HG03280 (cell line): ENCODE measurements at regions not wholly inside any gene's neighbourhood (a gene's known extent, or its start where the extent isn't known, plus 50 kb on each side); places are given as distances from the start of the nearest gene placed in this dataset.
"Not testable (repeated sequence)": the region's sequence is repeated elsewhere in the genome, so short reads cannot be mapped to it uniquely, and the experiment has no call there.

Source experiments
- ATAC-seq: cut with Tn5 transposase; IDR thresholded peaks from one replicate; pipeline ENCODE4 v1.9.1; 2021; ENCODE audit warnings: mild to moderate bottlenecking, moderate library complexity; ENCODE audit not compliant: unreplicated experiment

- ATAC-seq = no peak
These were observed 93.1 kb upstream of the BCAR3 start for GRCh38 chr1:93774707-93775106.

- no peak for ATAC-seq
These were observed 91.6 kb upstream of the BCAR3 start for GRCh38 chr1:93773049-93773838.

DNA sequence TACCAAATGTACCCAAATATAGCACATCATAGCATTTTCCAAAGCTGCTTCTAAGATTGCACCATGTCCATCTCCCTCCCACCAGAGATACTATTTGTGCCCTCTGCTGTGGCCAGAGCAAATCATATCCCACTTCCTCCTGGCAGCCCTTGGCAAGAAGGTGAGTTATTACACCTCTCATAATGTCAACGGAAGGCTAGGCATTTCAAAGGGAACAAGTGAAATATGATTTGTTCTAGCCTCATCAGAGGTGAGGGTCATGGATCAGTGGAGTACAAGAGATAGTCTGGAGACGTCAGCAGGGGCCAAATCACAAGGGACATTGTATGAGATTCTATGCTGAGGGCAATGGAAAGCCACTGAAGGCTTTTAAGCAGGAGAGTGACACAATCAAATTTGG, 90.2 kb upstream of the BCAR3 start:
- no peak for ATAC-seq

- ATAC-seq = no peak
These were observed 89.0 kb upstream of the BCAR3 start for GRCh38 chr1:93770640-93771039.

DNA sequence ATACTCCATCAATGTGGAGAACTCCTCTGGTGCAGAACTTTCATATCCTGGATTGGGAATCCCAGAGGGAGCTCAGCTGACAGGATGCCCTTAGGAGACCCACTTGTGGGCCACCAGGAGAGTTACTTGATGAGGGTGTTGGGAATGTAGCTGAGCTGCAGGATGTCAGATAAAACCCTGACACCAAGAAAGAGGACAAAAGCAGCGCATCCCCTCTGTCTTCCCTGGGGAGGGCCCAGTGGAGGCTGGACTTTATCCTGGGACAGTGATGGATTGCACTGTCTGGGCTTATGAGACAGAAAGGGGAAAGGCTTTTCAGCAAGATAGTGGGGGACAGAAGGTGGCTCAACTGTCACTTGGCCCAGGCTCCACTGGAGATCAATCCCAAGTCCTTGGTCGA, 88.1 kb upstream of the BCAR3 start:
- no peak for ATAC-seq

DNA sequence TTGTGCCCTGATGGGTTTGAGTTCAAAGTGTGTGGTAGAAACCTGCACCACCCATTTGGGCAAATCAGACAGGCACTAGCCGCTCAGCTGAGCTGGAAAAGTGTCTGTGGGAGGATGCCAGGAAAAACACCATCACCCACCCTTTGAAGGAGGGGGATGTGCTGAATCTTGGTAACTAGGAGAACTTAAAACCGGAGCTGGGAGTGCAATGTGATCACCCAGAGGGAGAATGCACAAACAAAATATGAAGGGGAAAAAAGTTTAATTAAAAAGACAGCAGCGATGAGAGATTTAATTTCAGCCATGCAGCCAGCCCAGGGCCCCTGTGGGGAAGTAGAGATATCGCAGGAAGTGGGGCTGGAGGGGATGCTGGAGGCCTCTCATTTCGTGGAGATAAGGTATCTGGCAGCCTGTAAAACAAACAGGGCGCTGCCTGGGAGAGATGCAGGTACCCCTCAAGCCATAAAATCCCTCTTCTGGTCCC, 86.8 kb upstream of the BCAR3 start:
- no peak for ATAC-seq

DNA sequence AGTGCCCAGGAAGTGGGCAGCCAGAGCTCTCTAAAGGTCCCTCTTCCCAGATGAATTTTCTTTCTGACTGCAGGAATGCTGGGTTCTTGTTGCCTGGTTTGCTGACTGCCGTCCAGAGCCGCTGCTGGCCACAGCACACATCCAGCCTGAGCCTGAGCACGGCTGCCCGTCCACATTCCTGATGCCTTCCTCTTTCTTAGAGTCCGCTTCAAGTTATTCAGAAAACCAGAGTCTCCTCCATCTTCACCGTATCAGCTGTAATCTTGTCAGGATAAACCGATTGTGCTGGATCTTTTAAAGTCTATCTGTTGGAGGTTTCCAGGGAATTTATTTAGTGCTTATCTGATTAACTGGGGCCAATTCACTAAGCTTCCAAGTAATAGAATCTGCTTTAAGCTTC, 84.8 kb upstream of the BCAR3 start:
- ATAC-seq = no peak

- no peak for ATAC-seq
These were observed 83.5 kb upstream of the BCAR3 start for GRCh38 chr1:93765099-93765498.

DNA sequence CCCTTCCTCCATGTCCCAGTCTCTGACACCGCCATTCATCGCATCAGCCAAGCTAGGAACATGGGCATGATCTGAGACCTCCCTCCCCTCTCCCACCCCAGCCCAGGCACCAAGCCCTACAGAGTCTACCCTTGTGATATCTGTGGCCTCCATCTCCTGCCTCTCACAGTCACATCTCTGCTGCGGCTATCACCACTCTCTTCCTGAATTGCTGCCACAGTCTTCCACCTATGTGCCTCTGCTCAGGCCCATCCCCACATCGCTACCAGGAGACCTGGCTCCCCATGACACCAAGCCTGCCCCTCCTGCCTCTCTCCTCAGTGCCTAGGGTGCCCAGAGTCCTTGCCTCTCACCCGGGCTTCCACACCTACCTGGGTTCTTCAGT, 82.7 kb upstream of the BCAR3 start:
- no peak for ATAC-seq

DNA sequence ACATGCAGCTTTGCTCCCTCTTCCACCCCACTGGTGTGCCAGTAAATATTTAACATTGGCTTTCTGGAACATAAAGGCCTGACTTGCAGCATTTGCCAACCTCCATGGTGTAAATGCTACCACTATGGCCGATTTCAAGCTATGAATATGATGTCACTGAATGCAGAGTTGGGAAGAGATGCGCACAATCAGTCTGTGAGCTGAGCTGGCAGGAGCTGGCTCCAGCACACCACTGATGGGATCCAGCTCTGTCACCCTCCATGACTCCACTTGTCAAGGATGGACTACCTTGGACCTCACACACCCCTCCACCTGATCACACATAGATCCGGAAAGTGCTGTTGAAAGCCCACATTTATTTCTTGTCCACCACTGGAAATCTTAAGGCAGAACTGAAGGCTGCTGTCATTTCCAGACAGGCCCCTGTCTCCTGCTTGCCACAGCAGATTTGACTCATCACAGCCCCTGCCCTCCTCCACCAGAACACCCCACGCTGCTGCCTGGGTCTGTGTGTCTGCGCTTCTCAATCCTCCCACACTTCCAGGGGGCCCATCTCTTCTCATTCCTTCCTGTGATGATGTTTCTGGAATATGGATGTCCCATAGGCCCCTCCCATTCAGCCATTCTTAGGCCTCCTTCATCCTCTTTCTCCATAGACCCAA, 82.2 kb upstream of the BCAR3 start:
- ATAC-seq = no peak

- ATAC-seq = no peak
These were observed 77.3 kb upstream of the BCAR3 start for GRCh38 chr1:93758842-93759515.

- no peak for ATAC-seq
These were observed 75.8 kb upstream of the BCAR3 start for GRCh38 chr1:93757256-93758036.

GRCh38 chr1:93756657-93757056, 75.0 kb upstream of the BCAR3 start:
- ATAC-seq = no peak

DNA sequence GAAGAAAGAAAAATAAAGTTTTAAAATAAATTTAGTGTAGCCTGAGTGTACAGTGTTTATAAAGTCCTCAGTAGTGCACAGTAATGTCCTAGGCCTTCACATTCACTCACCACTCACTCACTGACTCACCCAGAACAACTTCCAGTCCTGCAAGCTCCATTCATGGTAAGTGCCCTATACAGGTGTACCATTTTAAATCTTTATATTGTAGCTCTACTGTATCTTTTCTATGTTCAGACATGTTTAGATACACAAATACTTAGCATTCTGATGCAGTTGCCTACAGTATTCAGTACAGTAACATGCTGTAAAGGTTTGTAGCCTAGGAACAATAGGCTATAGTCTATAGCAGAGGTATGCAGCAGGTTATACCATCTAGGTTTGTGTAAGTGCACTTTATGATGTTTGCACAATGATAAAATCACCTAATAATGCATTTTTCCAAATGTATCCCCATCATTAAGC, 73.6 kb upstream of the BCAR3 start:
- not testable (repeated sequence) for ATAC-seq

- ATAC-seq = no peak
These were observed 72.4 kb upstream of the BCAR3 start for GRCh38 chr1:93753791-93754763.

GRCh38 chr1:93751377-93752250, 70.0 kb upstream of the BCAR3 start:
- no peak for ATAC-seq

GRCh38 chr1:93750955-93751354, 69.3 kb upstream of the BCAR3 start:
- no peak for ATAC-seq

GRCh38 chr1:93749894-93750301, 68.3 kb upstream of the BCAR3 start:
- ATAC-seq = no peak

DNA sequence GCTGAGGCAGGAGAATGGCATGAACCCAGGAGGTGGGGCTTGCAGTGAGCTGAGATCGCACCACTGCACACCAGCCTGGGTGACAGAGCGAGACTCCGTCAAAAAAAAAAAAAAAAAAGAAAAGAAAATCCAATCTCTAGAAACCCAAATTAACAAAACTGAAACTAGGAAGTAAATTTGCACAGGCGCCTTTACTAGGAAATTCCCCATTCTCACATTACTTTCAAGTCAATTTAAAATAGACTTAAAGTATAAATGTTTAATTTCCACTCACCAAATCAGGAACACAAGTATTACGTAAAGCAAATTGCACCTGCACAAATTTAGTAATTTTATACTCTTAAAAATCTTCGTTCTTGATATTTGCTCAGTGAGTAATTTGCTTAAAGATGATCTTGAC, 67.8 kb upstream of the BCAR3 start:
- ATAC-seq = no peak
